WTC11 (cell line): ENCODE measurements at regions not wholly inside any gene's neighbourhood (a gene's known extent, or its start where the extent isn't known, plus 50 kb on each side); places are given as distances from the start of the nearest gene placed in this dataset.
"Not testable (repeated sequence)": the region's sequence is repeated elsewhere in the genome, so short reads cannot be mapped to it uniquely, and the experiment has no call there.

Experiments used
- ATAC-seq: fragments of 200-7000 bp; cut with Tn5 transposase; 2 replicates; pipeline ENCODE4 v1.10.0; 2021; ENCODE audit warnings: mild to moderate bottlenecking, moderate library complexity
- CTCF ChIA-PET: fragments of 300-600 bp; sonication (Branson Sonifier 250); formaldehyde crosslinking; loops from one replicate; lab custom pipeline; 2021; ENCODE audit warnings: antibody characterized with exemption; lab: Charles Lee
- POLR2A ChIA-PET: fragments of 350-600 bp; sonication (Branson Sonifier 250); formaldehyde crosslinking; loops from one replicate; lab custom pipeline; 2021; ENCODE audit warnings: antibody characterized with exemption; lab: Charles Lee
- DNase-seq: peaks from one replicate; pipeline ENCODE4 v3.0.0; 2021; ENCODE audit warnings: low spot score
- H3K27ac Mint-ChIP-seq: 2 replicates; pipeline ENCODE4 v1.8.0; 2021; ENCODE audit warnings: mixed read lengths
- H3K27me3 Mint-ChIP-seq: 2 replicates; pipeline ENCODE4 v1.8.0; 2021; ENCODE audit warnings: low read depth, mild to moderate bottlenecking, moderate library complexity, mixed read lengths
- H3K36me3 Mint-ChIP-seq: 2 replicates; pipeline ENCODE4 v1.8.0; 2021; ENCODE audit warnings: mixed read lengths
- H3K4me1 Mint-ChIP-seq: 2 replicates; pipeline ENCODE4 v1.8.0; 2022; ENCODE audit warnings: mixed read lengths
- H3K4me3 Mint-ChIP-seq: 2 replicates; pipeline ENCODE4 v1.8.0; 2021; ENCODE audit warnings: mild to moderate bottlenecking, moderate library complexity, mixed read lengths
- H3K9me3 Mint-ChIP-seq: 2 replicates; pipeline ENCODE4 v1.8.0; 2021; ENCODE audit warnings: mixed read lengths
- ATF1 ChIP-seq: sonication (generic); formaldehyde crosslinking; IDR thresholded peaks from 2 replicates; pipeline ENCODE4 v1.8.1; 2023; ENCODE audit warnings: mild to moderate bottlenecking, moderate library complexity, missing genetic modification reagents
- ATF2 ChIP-seq: sonication (generic); formaldehyde crosslinking; IDR thresholded peaks from 2 replicates; pipeline ENCODE4 v1.8.1; 2022; ENCODE audit warnings: low read depth, missing genetic modification reagents, borderline replicate concordance
- CREB1 ChIP-seq: sonication (generic); formaldehyde crosslinking; IDR thresholded peaks from 2 replicates; pipeline ENCODE4 v1.8.0; 2023; ENCODE audit warnings: mild to moderate bottlenecking, missing genetic modification reagents
- E2F1 ChIP-seq: sonication (generic); formaldehyde crosslinking; IDR thresholded peaks from 2 replicates; pipeline ENCODE4 v1.8.0; 2022; ENCODE audit warnings: mild to moderate bottlenecking, missing genetic modification reagents
- GTF2I ChIP-seq: fragments of 250-450 bp; sonication (Bioruptor Pico); conservative IDR thresholded peaks from 2 replicates; pipeline ENCODE4 v1.4.0; 2021; ENCODE audit warnings: mild to moderate bottlenecking
- KAT7 ChIP-seq: sonication (generic); formaldehyde crosslinking; IDR thresholded peaks from 2 replicates; pipeline ENCODE4 v1.8.1; 2023; ENCODE audit warnings: missing genetic modification reagents, mild to moderate bottlenecking, borderline replicate concordance
- PRDM15 ChIP-seq: sonication (generic); formaldehyde crosslinking; IDR thresholded peaks from 2 replicates; pipeline ENCODE4 v1.8.0; 2022; ENCODE audit warnings: missing genetic modification reagents
- SMAD3 ChIP-seq: sonication (generic); formaldehyde crosslinking; IDR thresholded peaks from 2 replicates; pipeline ENCODE4 v1.8.0; 2022; ENCODE audit warnings: missing genetic modification reagents, mild to moderate bottlenecking, borderline replicate concordance
- SMAD4 ChIP-seq: sonication (generic); formaldehyde crosslinking; IDR thresholded peaks from 2 replicates; pipeline ENCODE4 v1.8.0; 2022; ENCODE audit warnings: mild to moderate bottlenecking, missing genetic modification reagents
- SP1 ChIP-seq: sonication (generic); formaldehyde crosslinking; conservative IDR thresholded peaks from 2 replicates; pipeline ENCODE4 v1.8.1; 2022; ENCODE audit warnings: missing genetic modification reagents
- TF ChIP-seq, protein P1 (sequence below): sonication (generic); formaldehyde crosslinking; IDR thresholded peaks from 2 replicates; pipeline ENCODE4 v1.8.1; 2023; ENCODE audit warnings: mild to moderate bottlenecking, missing genetic modification reagents
- TF ChIP-seq, protein P2 (sequence below): fragments of 200-600 bp; IDR thresholded peaks from 2 replicates; pipeline ENCODE4 v1.8.0; 2022; ENCODE audit warnings: antibody characterized with exemption

- no peaks in the 10 kb centered on the region; the same call in 1 of the 2 replicates for H3K9me3 Mint-ChIP-seq
- peaks cover 39% of the 10 kb centered on the region for H3K4me1 Mint-ChIP-seq
- no peak overlapping the region for H3K27ac Mint-ChIP-seq
- no peak overlapping the region for H3K4me3 Mint-ChIP-seq
- peaks cover 3% of the 10 kb centered on the region; the same call in 1 of the 2 replicates for H3K36me3 Mint-ChIP-seq
- ChIA-PET CTCF (no interaction called here), POLR2A (no interaction called here)
- TF ChIP-seq ATF2 = no peak
- no peak for TF ChIP-seq SP1 (CRISPR knock-in tag)
- no peak for TF ChIP-seq SMAD4 (CRISPR knock-in tag)
- TF ChIP-seq KAT7 (CRISPR knock-in tag) = no peak
- TF ChIP-seq E2F1 (CRISPR knock-in tag) = no peak
- no peak for TF ChIP-seq ATF1 (CRISPR knock-in tag)
- TF ChIP-seq GTF2I (CRISPR knock-in tag) = no peak
- TF ChIP-seq PRDM15 (CRISPR knock-in tag) = no peak
- no peak for TF ChIP-seq SMAD3
- TF ChIP-seq, protein P1, sequence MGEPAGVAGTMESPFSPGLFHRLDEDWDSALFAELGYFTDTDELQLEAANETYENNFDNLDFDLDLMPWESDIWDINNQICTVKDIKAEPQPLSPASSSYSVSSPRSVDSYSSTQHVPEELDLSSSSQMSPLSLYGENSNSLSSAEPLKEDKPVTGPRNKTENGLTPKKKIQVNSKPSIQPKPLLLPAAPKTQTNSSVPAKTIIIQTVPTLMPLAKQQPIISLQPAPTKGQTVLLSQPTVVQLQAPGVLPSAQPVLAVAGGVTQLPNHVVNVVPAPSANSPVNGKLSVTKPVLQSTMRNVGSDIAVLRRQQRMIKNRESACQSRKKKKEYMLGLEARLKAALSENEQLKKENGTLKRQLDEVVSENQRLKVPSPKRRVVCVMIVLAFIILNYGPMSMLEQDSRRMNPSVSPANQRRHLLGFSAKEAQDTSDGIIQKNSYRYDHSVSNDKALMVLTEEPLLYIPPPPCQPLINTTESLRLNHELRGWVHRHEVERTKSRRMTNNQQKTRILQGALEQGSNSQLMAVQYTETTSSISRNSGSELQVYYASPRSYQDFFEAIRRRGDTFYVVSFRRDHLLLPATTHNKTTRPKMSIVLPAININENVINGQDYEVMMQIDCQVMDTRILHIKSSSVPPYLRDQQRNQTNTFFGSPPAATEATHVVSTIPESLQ = no peak
- H3K27me3 Mint-ChIP-seq = peaks cover 14% of the 10 kb centered on the region
- ATAC-seq = no peak; the same call in 1 of the 2 replicates
- no peak for DNase-seq
Measured at GRCh38 chr18:39574897-39575296, 2009.3 kb upstream of the CELF4 start.

DNA sequence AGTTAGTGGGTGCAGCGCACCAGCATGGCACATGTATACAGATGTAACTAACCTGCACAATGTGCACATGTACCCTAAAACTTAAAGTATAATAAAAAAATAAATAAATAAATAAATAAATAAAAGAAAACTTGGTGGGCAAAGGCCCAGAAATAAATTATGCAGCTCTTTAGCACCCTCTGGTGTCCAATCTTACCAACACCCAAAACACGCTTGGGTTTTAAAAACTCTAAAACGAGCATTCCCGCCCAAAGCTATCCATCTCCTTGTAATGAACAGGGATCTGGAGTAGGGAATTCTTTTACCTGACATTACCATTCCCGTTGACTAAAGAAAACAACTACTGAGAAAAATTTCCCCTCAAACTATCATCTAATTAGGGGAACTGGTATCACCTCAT, 2005.9 kb upstream of the CELF4 start:
- Mint-ChIP-seq H3K27me3 (peaks cover 14% of the 10 kb centered on the region), H3K4me3 (no peak overlapping the region)
- no peak for ATAC-seq
- CTCF ChIA-PET = no interaction called here
- no peak for TF ChIP-seq CREB1 (CRISPR knock-in tag)
- TF ChIP-seq, protein P2, sequence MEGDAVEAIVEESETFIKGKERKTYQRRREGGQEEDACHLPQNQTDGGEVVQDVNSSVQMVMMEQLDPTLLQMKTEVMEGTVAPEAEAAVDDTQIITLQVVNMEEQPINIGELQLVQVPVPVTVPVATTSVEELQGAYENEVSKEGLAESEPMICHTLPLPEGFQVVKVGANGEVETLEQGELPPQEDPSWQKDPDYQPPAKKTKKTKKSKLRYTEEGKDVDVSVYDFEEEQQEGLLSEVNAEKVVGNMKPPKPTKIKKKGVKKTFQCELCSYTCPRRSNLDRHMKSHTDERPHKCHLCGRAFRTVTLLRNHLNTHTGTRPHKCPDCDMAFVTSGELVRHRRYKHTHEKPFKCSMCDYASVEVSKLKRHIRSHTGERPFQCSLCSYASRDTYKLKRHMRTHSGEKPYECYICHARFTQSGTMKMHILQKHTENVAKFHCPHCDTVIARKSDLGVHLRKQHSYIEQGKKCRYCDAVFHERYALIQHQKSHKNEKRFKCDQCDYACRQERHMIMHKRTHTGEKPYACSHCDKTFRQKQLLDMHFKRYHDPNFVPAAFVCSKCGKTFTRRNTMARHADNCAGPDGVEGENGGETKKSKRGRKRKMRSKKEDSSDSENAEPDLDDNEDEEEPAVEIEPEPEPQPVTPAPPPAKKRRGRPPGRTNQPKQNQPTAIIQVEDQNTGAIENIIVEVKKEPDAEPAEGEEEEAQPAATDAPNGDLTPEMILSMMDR = peak; percentile 47; the same call in 1 of the 2 replicates
- TF ChIP-seq, all 79 proteins: peak for 1
- Mint-ChIP-seq H3K36me3 (peaks cover 3% of the 10 kb centered on the region; the same call in 1 of the 2 replicates), H3K27ac (no peak overlapping the region), H3K4me1 (peaks cover 25% of the 10 kb centered on the region), H3K9me3 (no peaks in the 10 kb centered on the region; the same call in 1 of the 2 replicates)
- POLR2A ChIA-PET = no interaction called here
- DNase-seq = no peak

DNA sequence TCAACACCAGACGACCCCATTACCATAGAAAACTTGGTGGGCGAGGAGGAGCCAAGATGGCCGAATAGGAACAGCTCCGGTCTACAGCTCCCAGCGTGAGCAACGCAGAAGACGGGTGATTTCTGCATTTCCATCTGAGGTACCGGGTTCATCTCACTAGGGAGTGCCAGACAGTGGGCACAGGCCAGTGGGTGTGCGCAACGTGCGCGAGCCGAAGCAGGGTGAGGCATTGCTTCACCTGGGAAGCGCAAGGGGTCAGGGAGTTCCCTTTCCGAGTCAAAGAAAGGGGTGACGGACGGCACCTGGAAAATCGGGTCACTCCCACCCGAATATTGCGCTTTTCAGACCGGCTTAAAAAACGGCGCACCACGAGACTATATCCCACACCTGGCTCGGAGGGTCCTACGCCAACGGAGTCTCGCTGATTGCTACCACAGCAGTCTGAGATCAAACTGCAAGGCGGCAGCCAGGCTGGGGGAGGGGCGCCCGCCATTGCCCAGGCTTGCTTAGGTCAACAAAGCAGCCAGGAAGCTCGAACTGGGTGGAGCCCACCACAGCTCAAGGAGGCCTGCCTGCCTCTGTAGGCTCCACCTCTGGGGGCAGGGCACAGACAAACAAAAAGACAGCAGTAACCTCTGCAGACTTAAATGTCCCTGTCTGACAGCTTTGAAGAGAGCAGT, 2000.1 kb upstream of the CELF4 start:
- ATAC-seq, H3K36me3 Mint-ChIP-seq, H3K27me3 Mint-ChIP-seq, POLR2A ChIA-PET, H3K27ac Mint-ChIP-seq, H3K4me3 Mint-ChIP-seq, CTCF ChIA-PET, H3K4me1 Mint-ChIP-seq, H3K9me3 Mint-ChIP-seq: not testable (repeated sequence)
- DNase-seq = peak; percentile 27
